Hepatocyte (in vitro differentiated cells): ENCODE measurements at regions not wholly inside any gene's neighbourhood (a gene's known extent, or its start where the extent isn't known, plus 50 kb on each side); places are given as distances from the start of the nearest gene placed in this dataset.

Source experiments
- DNase-seq: peaks from one replicate; pipeline ENCODE4 v3.0.0-alpha.2; 2016; ENCODE audit warnings: low spot score
- H2AFZ ChIP-seq: fragments of 200-600 bp; sonication (generic); 2 replicates; pipeline ENCODE4 v1.6.0; 2016; ENCODE audit warnings: antibody characterized with exemption, mild to moderate bottlenecking
- H3K27ac ChIP-seq: fragments of 200-600 bp; sonication (generic); 2 replicates; pipeline ENCODE4 v1.5.1; 2016; ENCODE audit warnings: mild to moderate bottlenecking
- H3K27me3 ChIP-seq: fragments of 200-600 bp; sonication (generic); 2 replicates; pipeline ENCODE4 v1.6.1; 2016
- H3K36me3 ChIP-seq: fragments of 200-600 bp; sonication (generic); replicated peaks from 2 replicates; pipeline ENCODE4 v1.5.1; 2016; ENCODE audit warnings: low read depth; ENCODE audit not compliant: insufficient read depth
- H3K4me1 ChIP-seq: fragments of 200-600 bp; sonication (generic); 2 replicates; pipeline ENCODE4 v1.5.1; 2016; ENCODE audit warnings: mild to moderate bottlenecking, moderate library complexity; ENCODE audit not compliant: insufficient read depth
- H3K4me2 ChIP-seq: fragments of 200-600 bp; sonication (generic); 2 replicates; pipeline ENCODE4 v1.6.0; 2016
- H3K4me3 ChIP-seq: fragments of 200-600 bp; sonication (generic); 2 replicates; pipeline ENCODE4 v1.5.1; 2016; ENCODE audit warnings: mild to moderate bottlenecking
- H3K79me2 ChIP-seq: fragments of 200-600 bp; sonication (generic); 2 replicates; pipeline ENCODE4 v1.6.0; 2017; ENCODE audit warnings: mild to moderate bottlenecking
- H3K9me2 ChIP-seq: fragments of 200-600 bp; sonication (generic); replicated peaks from 2 replicates; pipeline ENCODE4 v1.6.0; 2017; ENCODE audit warnings: mild to moderate bottlenecking; ENCODE audit not compliant: insufficient read depth
- H3K9me3 ChIP-seq: fragments of 200-600 bp; sonication (generic); 2 replicates; pipeline ENCODE4 v1.5.1; 2016; ENCODE audit warnings: low read depth, mild to moderate bottlenecking
- H4K20me1 ChIP-seq: fragments of 200-600 bp; sonication (generic); 2 replicates; pipeline ENCODE4 v1.6.0; 2016; ENCODE audit warnings: mild to moderate bottlenecking; ENCODE audit not compliant: insufficient read depth, poor library complexity, severe bottlenecking
- EZH2 ChIP-seq: fragments of 200-600 bp; sonication (generic); IDR thresholded peaks from 2 replicates; pipeline ENCODE4 v1.6.1; 2016; ENCODE audit warnings: antibody characterized with exemption, mild to moderate bottlenecking, borderline replicate concordance
- EZH2phosphoT487 ChIP-seq: fragments of 200-600 bp; sonication (generic); IDR thresholded peaks from one replicate; pipeline ENCODE4 v1.6.1; 2018; ENCODE audit warnings: antibody characterized with exemption, mild to moderate bottlenecking, low read depth, moderate library complexity; ENCODE audit not compliant: unreplicated experiment, severe bottlenecking
- WGBS: methylation state at CpG from one replicate; pipeline ENCODE4 v1.1.6; 2016; ENCODE audit warnings: low lambda C conversion rate; ENCODE audit errors: missing lambda C conversion rate; 5-methylcytosine and 5-hydroxymethylcytosine counted together
- TF ChIP-seq, protein P1 (sequence below): fragments of 200-600 bp; sonication (generic); IDR thresholded peaks from 2 replicates; pipeline ENCODE4 v1.5.1; 2016; ENCODE audit warnings: antibody characterized with exemption, mild to moderate bottlenecking; ENCODE audit not compliant: poor library complexity

- 64% methylated on average over 6 of the region's 6 CpGs for WGBS
- Histone ChIP-seq H3K9me2 (no peaks in the 10 kb centered on the region), H4K20me1 (no peaks in the 10 kb centered on the region), H3K4me2 (no peak overlapping the region), H3K79me2 (no peaks in the 10 kb centered on the region), H3K9me3 (no peaks in the 10 kb centered on the region), H3K36me3 (no peaks in the 10 kb centered on the region), H3K4me1 (no peaks in the 10 kb centered on the region), H3K27me3 (no peaks in the 10 kb centered on the region), H2AFZ (no peak overlapping the region), H3K4me3 (no peak overlapping the region), H3K27ac (no peak overlapping the region)
- no peak for DNase-seq
- no peak for TF ChIP-seq EZH2
- TF ChIP-seq, protein P1, sequence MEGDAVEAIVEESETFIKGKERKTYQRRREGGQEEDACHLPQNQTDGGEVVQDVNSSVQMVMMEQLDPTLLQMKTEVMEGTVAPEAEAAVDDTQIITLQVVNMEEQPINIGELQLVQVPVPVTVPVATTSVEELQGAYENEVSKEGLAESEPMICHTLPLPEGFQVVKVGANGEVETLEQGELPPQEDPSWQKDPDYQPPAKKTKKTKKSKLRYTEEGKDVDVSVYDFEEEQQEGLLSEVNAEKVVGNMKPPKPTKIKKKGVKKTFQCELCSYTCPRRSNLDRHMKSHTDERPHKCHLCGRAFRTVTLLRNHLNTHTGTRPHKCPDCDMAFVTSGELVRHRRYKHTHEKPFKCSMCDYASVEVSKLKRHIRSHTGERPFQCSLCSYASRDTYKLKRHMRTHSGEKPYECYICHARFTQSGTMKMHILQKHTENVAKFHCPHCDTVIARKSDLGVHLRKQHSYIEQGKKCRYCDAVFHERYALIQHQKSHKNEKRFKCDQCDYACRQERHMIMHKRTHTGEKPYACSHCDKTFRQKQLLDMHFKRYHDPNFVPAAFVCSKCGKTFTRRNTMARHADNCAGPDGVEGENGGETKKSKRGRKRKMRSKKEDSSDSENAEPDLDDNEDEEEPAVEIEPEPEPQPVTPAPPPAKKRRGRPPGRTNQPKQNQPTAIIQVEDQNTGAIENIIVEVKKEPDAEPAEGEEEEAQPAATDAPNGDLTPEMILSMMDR = no peak
- TF ChIP-seq EZH2phosphoT487 = no peak
Observed at GRCh38 chr1:214792527-214793186, 189.7 kb downstream of the CENPF start.

- Histone ChIP-seq H3K27me3 (no peaks in the 10 kb centered on the region), H3K4me1 (no peaks in the 10 kb centered on the region), H3K4me3 (no peak overlapping the region), H3K36me3 (no peaks in the 10 kb centered on the region), H3K27ac (no peak overlapping the region), H3K9me3 (no peaks in the 10 kb centered on the region), H3K9me2 (no peaks in the 10 kb centered on the region), H4K20me1 (no peaks in the 10 kb centered on the region), H3K79me2 (no peaks in the 10 kb centered on the region), H3K4me2 (no peak overlapping the region), H2AFZ (no peak overlapping the region)
- WGBS = 97% methylated on average over 2 of the region's 2 CpGs
- DNase-seq = no peak
- TF ChIP-seq EZH2 (no peak), EZH2phosphoT487 (no peak)
- TF ChIP-seq, protein P1 = no peak
Observed at GRCh38 chr1:214793708-214794107, 190.7 kb downstream of the CENPF start.

DNA sequence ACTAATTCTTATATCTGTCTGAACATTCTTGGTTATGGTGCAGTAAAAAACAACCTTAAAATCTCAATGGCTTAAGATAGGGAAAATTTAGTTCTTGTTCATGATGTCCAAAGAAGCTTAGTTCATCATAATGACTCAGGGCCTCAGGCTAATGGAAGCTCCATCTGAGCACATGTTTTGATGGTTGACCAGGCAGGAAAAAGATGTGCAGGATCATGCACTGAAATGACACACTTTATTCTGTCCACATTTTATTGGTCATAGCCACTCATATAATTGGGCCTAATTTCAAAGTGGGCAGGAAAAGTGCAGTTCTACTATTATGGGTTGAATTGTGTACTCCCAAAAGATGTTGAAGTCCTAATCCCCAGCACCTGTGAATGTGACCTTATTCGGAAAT, 198.2 kb downstream of the CENPF start:
- no peak for DNase-seq
- TF ChIP-seq EZH2 = no peak
- no peak for TF ChIP-seq EZH2phosphoT487
- TF ChIP-seq, protein P1 = no peak
- H3K9me2 ChIP-seq = no peaks in the 10 kb centered on the region
- H3K4me1 ChIP-seq = no peaks in the 10 kb centered on the region
- H3K4me3 ChIP-seq = no peak overlapping the region
- no peaks in the 10 kb centered on the region for H4K20me1 ChIP-seq
- H3K4me2 ChIP-seq = no peak overlapping the region
- no peak overlapping the region for H2AFZ ChIP-seq
- H3K9me3 ChIP-seq = no peaks in the 10 kb centered on the region
- H3K79me2 ChIP-seq = no peaks in the 10 kb centered on the region
- no peaks in the 10 kb centered on the region for H3K27me3 ChIP-seq
- no peak overlapping the region for H3K27ac ChIP-seq
- H3K36me3 ChIP-seq = no peaks in the 10 kb centered on the region
- 96% methylated on average over 1 of the region's 1 CpG for WGBS
